SK-N-SH (cell line): ENCODE measurements at regions not wholly inside any gene's neighbourhood (a gene's known extent, or its start where the extent isn't known, plus 50 kb on each side); places are given as distances from the start of the nearest gene placed in this dataset.

Source experiments
- CTCF ChIA-PET: fragments of 300-600, 350-600 bp; formaldehyde crosslinking; extraction: SDS; loops from one replicate; lab custom pipeline; 2021; lab: Yijun Ruan, JAX
- POLR2A ChIA-PET: fragments of 350-600 bp; sonication (Branson Sonifier 250); formaldehyde crosslinking; extraction: SDS; loops from one replicate; lab custom pipeline; 2020; ENCODE audit warnings: antibody characterized with exemption, inconsistent platforms; lab: Yijun Ruan, JAX
- DNase-seq: peaks from one replicate; pipeline ENCODE4 v3.0.0; 2012
- H2AFZ ChIP-seq: fragments of 200-600 bp; sonication (generic); 2 replicates; pipeline ENCODE4 v1.8.1; 2016; ENCODE audit warnings: antibody characterized with exemption, mild to moderate bottlenecking, low read depth
- H3F3A ChIP-seq: fragments of 200-600 bp; sonication (generic); replicated peaks from 2 replicates; pipeline ENCODE3; 2016; ENCODE audit warnings: antibody characterized with exemption, mild to moderate bottlenecking; ENCODE audit not compliant: insufficient read depth
- H3K27ac ChIP-seq, 2 experiments: fragments of 200-500 bp in 1 of 2; fragments of 200-600 bp in 1 of 2; sonication (Bioruptor generic) in 1 of 2; sonication (generic), shearing (Covaris generic) in 1 of 2; 2 replicates each; pipeline versions ENCODE4 v1.5.1 to v1.6.1; 2014 to 2016; ENCODE audit warnings: low read depth in 2 of 2, inconsistent platforms in 1 of 2, low read length in 1 of 2, mild to moderate bottlenecking in 1 of 2, mixed read lengths in 1 of 2
- H3K27me3 ChIP-seq: fragments of 200-600 bp; sonication (generic), shearing (Covaris generic); 2 replicates; pipeline ENCODE4 v1.6.1; 2016; ENCODE audit warnings: mixed run types; ENCODE audit not compliant: insufficient read depth
- H3K36me3 ChIP-seq, 2 experiments: fragments of 200-500 bp in 1 of 2; fragments of 200-600 bp in 1 of 2; sonication (Bioruptor generic) in 1 of 2; sonication (generic) in 1 of 2; replicated peaks in 1 of 2; 2 replicates each; pipeline versions ENCODE3 to v1.5.1; 2014 to 2016; ENCODE audit warnings: low read length in 1 of 2, mild to moderate bottlenecking in 1 of 2; ENCODE audit not compliant: insufficient read depth in 2 of 2, control insufficient read depth in 1 of 2
- H3K4me1 ChIP-seq, 2 experiments: fragments of 200-500 bp in 1 of 2; fragments of 200-600 bp in 1 of 2; sonication (Bioruptor generic) in 1 of 2; sonication (generic), shearing (Covaris generic) in 1 of 2; 2 replicates each; pipeline versions ENCODE4 v1.5.1 to v1.6.1; 2014 to 2016; ENCODE audit warnings: low read depth in 1 of 2, low read length in 1 of 2, mixed run types in 1 of 2; ENCODE audit not compliant: insufficient read depth in 2 of 2, control insufficient read depth in 1 of 2
- H3K4me2 ChIP-seq: fragments of 200-600 bp; sonication (generic), shearing (Covaris generic); 2 replicates; pipeline ENCODE4 v1.6.1; 2017; ENCODE audit warnings: mixed run types
- H3K4me3 ChIP-seq, 2 experiments: fragments of 200-500 bp in 1 of 2; fragments of 200-600 bp in 1 of 2; sonication (Bioruptor generic) in 1 of 2; sonication (generic), shearing (Covaris generic) in 1 of 2; 2 replicates each; pipeline versions ENCODE4 v1.5.1 to v1.8.1; 2014 to 2016; ENCODE audit warnings: low read depth in 2 of 2, inconsistent platforms in 1 of 2, low read length in 1 of 2, mild to moderate bottlenecking in 1 of 2, mixed read lengths in 1 of 2, moderate library complexity in 1 of 2
- H3K79me2 ChIP-seq: fragments of 200-600 bp; sonication (generic); 2 replicates; pipeline ENCODE4 v1.8.1; 2017; ENCODE audit warnings: mild to moderate bottlenecking; ENCODE audit not compliant: insufficient read depth
- H3K9ac ChIP-seq: fragments of 200-600 bp; sonication (generic); 2 replicates; pipeline ENCODE4 v1.6.1; 2017; ENCODE audit warnings: mixed run types
- H3K9me2 ChIP-seq: fragments of 200-600 bp; sonication (generic); 2 replicates; pipeline ENCODE4 v1.6.1; 2017; ENCODE audit warnings: mixed run types
- H3K9me3 ChIP-seq: fragments of 200-600 bp; sonication (generic); 2 replicates; pipeline ENCODE4 v1.6.1; 2017; ENCODE audit warnings: mixed run types, mild to moderate bottlenecking, moderate library complexity
- H4K20me1 ChIP-seq: fragments of 200-600 bp; sonication (generic); 2 replicates; pipeline ENCODE4 v1.6.1; 2017; ENCODE audit warnings: mild to moderate bottlenecking, mixed run types; ENCODE audit not compliant: insufficient read depth
- FOSL2 ChIP-seq: IDR thresholded peaks from 2 replicates; pipeline ENCODE4 v1.4.0; 2012; ENCODE audit warnings: low read depth, mild to moderate bottlenecking, moderate library complexity, borderline replicate concordance
- FOXM1 ChIP-seq: IDR thresholded peaks from 2 replicates; pipeline ENCODE4 v1.4.0; 2012; ENCODE audit warnings: low read depth, mild to moderate bottlenecking
- GATA2 ChIP-seq: sonication (generic); formaldehyde crosslinking; IDR thresholded peaks from 2 replicates; pipeline ENCODE4 v1.5.0; 2020; ENCODE audit warnings: mild to moderate bottlenecking, missing genetic modification reagents
- RAD21 ChIP-seq: IDR thresholded peaks from 2 replicates; pipeline ENCODE4 v1.6.1; 2012; ENCODE audit warnings: mild to moderate bottlenecking, low read length
- RCOR1 ChIP-seq: fragments of 150-350 bp; IDR thresholded peaks from 2 replicates; pipeline ENCODE4 v1.6.1; 2017; ENCODE audit warnings: antibody characterized with exemption, low read length
- TEAD4 ChIP-seq: IDR thresholded peaks from 2 replicates; pipeline ENCODE4 v1.4.0; 2012; ENCODE audit warnings: mild to moderate bottlenecking, borderline replicate concordance; ENCODE audit not compliant: insufficient read depth
- WGBS: methylation state at CpG from one replicate; pipeline ENCODE4 v1.1.6; 2017; ENCODE audit warnings: low lambda C conversion rate; 5-methylcytosine and 5-hydroxymethylcytosine counted together
- TF ChIP-seq, protein P1 (sequence below): fragments of 150-350 bp; IDR thresholded peaks from 2 replicates; pipeline ENCODE4 v1.6.1; 2016; ENCODE audit warnings: mild to moderate bottlenecking, low read depth, low read length
- TF ChIP-seq, protein P2 (sequence below): IDR thresholded peaks from 2 replicates; pipeline ENCODE4 v1.4.0; 2012; ENCODE audit warnings: low read depth
- TF ChIP-seq, protein P3 (sequence below): IDR thresholded peaks from 2 replicates; pipeline ENCODE4 v1.4.0; 2012; ENCODE audit warnings: low read depth, borderline replicate concordance
- TF ChIP-seq, protein P4 (sequence below): fragments of 150-350 bp; IDR thresholded peaks from 2 replicates; pipeline ENCODE4 v1.6.1; 2017; ENCODE audit warnings: antibody characterized with exemption, low read length, low read depth, borderline replicate concordance
- TF ChIP-seq, protein P5 (sequence below): IDR thresholded peaks from 2 replicates; pipeline ENCODE4; 2012

DNA sequence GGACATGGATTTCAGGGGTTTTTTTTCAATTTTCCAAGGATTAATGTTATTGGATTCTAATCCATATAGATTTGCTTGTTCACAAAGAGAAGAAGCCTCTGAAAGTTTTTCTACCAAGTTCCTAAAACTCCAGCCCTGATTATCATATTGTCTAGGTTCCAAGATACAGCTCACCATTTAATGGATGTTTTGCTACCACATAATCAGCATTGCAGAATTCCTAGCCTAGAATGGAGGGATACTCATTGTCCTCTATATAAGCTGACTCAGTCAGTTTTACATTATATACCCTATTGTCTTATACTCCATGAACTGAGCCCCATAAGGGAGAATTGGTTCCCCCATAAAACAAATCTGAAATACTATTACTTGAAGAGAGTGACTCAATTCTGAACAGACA is 664.7 kb upstream of the FAM241A start (continued):
- TF ChIP-seq, protein P1, sequence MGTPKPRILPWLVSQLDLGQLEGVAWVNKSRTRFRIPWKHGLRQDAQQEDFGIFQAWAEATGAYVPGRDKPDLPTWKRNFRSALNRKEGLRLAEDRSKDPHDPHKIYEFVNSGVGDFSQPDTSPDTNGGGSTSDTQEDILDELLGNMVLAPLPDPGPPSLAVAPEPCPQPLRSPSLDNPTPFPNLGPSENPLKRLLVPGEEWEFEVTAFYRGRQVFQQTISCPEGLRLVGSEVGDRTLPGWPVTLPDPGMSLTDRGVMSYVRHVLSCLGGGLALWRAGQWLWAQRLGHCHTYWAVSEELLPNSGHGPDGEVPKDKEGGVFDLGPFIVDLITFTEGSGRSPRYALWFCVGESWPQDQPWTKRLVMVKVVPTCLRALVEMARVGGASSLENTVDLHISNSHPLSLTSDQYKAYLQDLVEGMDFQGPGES = no peak
- TF ChIP-seq RCOR1 = no peak
- TF ChIP-seq, protein P2, sequence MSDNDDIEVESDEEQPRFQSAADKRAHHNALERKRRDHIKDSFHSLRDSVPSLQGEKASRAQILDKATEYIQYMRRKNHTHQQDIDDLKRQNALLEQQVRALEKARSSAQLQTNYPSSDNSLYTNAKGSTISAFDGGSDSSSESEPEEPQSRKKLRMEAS = no peak
- TF ChIP-seq, protein P3, sequence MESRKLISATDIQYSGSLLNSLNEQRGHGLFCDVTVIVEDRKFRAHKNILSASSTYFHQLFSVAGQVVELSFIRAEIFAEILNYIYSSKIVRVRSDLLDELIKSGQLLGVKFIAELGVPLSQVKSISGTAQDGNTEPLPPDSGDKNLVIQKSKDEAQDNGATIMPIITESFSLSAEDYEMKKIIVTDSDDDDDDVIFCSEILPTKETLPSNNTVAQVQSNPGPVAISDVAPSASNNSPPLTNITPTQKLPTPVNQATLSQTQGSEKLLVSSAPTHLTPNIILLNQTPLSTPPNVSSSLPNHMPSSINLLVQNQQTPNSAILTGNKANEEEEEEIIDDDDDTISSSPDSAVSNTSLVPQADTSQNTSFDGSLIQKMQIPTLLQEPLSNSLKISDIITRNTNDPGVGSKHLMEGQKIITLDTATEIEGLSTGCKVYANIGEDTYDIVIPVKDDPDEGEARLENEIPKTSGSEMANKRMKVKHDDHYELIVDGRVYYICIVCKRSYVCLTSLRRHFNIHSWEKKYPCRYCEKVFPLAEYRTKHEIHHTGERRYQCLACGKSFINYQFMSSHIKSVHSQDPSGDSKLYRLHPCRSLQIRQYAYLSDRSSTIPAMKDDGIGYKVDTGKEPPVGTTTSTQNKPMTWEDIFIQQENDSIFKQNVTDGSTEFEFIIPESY = no peak
- TF ChIP-seq, all 33 proteins: peak for 0

DNA sequence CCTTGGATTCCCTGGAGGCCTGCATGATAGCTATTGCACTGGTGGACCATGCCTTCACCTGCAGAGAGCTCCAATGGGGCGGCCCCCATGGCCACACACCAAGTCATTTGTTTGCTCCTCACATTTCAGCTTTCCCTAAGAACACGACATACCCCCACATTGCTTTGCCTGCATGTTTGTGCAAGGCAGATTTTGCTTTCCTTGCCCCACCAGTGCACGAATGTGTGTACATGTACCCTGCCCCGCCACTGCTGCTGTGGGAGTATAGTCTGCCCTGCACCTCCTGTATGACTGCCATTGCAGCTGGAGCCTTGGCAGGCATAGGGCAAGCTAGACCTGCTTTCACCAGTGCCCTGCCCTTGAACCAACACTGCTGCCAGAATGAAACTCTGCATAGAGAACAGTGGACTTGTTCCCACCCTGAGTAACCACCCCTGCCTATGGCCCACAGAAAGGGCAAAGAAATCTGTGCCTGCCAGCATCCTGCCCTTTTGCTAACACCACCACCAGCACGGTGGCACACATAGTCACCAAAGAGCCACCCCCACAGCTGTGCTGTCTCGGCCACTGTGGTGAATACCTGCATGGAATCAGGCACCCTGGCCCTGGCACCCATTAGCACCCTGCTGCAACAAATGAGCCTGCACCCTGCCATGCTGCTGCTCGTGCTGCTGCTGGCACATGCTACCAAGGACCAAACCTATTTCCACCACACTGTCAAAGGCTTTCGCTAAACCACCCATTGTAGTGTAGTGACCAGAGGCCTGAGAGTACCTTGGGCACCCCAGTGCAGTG is 661.7 kb upstream of the FAM241A start:
- Histone ChIP-seq H3K4me1 (no peaks in the 10 kb centered on the region), H3K4me3 (no peak overlapping the region), H3F3A (no peaks in the 10 kb centered on the region), H3K9me3 (no peaks in the 10 kb centered on the region), H3K79me2 (no peaks in the 10 kb centered on the region), H4K20me1 (no peaks in the 10 kb centered on the region), H3K27ac (no peak overlapping the region), H3K36me3 (no peaks in the 10 kb centered on the region), H3K9ac (no peak overlapping the region), H3K4me2 (no peak overlapping the region), H3K27me3 (0 out of 2 replicates have a peak, but pooled peaks cover 6% of the 10 kb centered on the region), H3K9me2 (no peaks in the 10 kb centered on the region), H2AFZ (no peak overlapping the region)
- ChIA-PET POLR2A (no interaction called here), CTCF (interaction anchor here (1.3 kb wide), 1 partner anchor 14 kb away, joined by 4 read pairs; no protein-coding TSS in a partner anchor)
- TF ChIP-seq, protein P1 = no peak
- TF ChIP-seq, protein P2 = no peak
- TF ChIP-seq, protein P4, sequence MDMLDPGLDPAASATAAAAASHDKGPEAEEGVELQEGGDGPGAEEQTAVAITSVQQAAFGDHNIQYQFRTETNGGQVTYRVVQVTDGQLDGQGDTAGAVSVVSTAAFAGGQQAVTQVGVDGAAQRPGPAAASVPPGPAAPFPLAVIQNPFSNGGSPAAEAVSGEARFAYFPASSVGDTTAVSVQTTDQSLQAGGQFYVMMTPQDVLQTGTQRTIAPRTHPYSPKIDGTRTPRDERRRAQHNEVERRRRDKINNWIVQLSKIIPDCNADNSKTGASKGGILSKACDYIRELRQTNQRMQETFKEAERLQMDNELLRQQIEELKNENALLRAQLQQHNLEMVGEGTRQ = no peak
- TF ChIP-seq FOXM1 (no peak), GATA2 (no peak), TEAD4 (no peak), RAD21 (no peak), FOSL2 (no peak)
- TF ChIP-seq, protein P5, sequence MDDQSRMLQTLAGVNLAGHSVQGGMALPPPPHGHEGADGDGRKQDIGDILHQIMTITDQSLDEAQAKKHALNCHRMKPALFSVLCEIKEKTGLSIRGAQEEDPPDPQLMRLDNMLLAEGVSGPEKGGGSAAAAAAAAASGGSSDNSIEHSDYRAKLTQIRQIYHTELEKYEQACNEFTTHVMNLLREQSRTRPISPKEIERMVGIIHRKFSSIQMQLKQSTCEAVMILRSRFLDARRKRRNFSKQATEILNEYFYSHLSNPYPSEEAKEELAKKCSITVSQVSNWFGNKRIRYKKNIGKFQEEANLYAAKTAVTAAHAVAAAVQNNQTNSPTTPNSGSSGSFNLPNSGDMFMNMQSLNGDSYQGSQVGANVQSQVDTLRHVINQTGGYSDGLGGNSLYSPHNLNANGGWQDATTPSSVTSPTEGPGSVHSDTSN = no peak
- no peak for DNase-seq
- WGBS = 11% methylated on average over 7 of the region's 8 CpGs
